HG02571 (cell line): ENCODE measurements at regions not wholly inside any gene's neighbourhood (a gene's known extent, or its start where the extent isn't known, plus 50 kb on each side); places are given as distances from the start of the nearest gene placed in this dataset.
"Not testable (repeated sequence)": the region's sequence is repeated elsewhere in the genome, so short reads cannot be mapped to it uniquely, and the experiment has no call there.

Experiments used
- ATAC-seq: cut with Tn5 transposase; IDR thresholded peaks from one replicate; pipeline ENCODE4 v1.9.1; 2021; ENCODE audit warnings: mild to moderate bottlenecking, moderate library complexity; ENCODE audit not compliant: unreplicated experiment

GRCh38 chr2:22037274-22037673 is 913.5 kb downstream of the TDRD15 start:
- no peak for ATAC-seq

GRCh38 chr2:22043784-22044183 is 920.0 kb downstream of the TDRD15 start:
- ATAC-seq, result no peak

GRCh38 chr2:22055784-22056620 is 932.2 kb downstream of the TDRD15 start:
- ATAC-seq, result no peak

- ATAC-seq, result no peak
These were observed 932.9 kb downstream of the TDRD15 start for GRCh38 chr2:22056621-22057132.

- no peak for ATAC-seq
These were observed 938.9 kb downstream of the TDRD15 start for GRCh38 chr2:22062679-22063078.

- no peak for ATAC-seq
These were observed 952.7 kb downstream of the TDRD15 start for GRCh38 chr2:22076454-22076853.

GRCh38 chr2:22078701-22079100 is 954.9 kb downstream of the TDRD15 start:
- no peak for ATAC-seq

- ATAC-seq, result no peak
These were observed 955.8 kb downstream of the TDRD15 start for GRCh38 chr2:22079583-22079982.

- ATAC-seq, result no peak
These were observed 963.0 kb downstream of the TDRD15 start for GRCh38 chr2:22086726-22087125.

GRCh38 chr2:22103617-22104016 is 979.8 kb downstream of the TDRD15 start:
- not testable (repeated sequence) for ATAC-seq

GRCh38 chr2:22110244-22110651 is 986.5 kb downstream of the TDRD15 start:
- no peak for ATAC-seq

- ATAC-seq, result no peak
These were observed 1000.2 kb downstream of the TDRD15 start for GRCh38 chr2:22124003-22124402.

GRCh38 chr2:22126106-22126505 is 1002.3 kb downstream of the TDRD15 start:
- no peak for ATAC-seq

- no peak for ATAC-seq
These were observed 1003.2 kb downstream of the TDRD15 start for GRCh38 chr2:22126978-22127377.

- no peak for ATAC-seq
These were observed 1010.7 kb downstream of the TDRD15 start for GRCh38 chr2:22134421-22134820.

- no peak for ATAC-seq
These were observed 1012.7 kb downstream of the TDRD15 start for GRCh38 chr2:22136446-22136845.

- no peak for ATAC-seq
These were observed 1020.1 kb downstream of the TDRD15 start for GRCh38 chr2:22143840-22144239.

GRCh38 chr2:22153931-22154613 is 1030.3 kb downstream of the TDRD15 start:
- ATAC-seq, result no peak

- not testable (repeated sequence) for ATAC-seq
These were observed 1032.9 kb downstream of the TDRD15 start for GRCh38 chr2:22156661-22157060.

GRCh38 chr2:22167256-22167655 is 1043.5 kb downstream of the TDRD15 start:
- no peak for ATAC-seq

- no peak for ATAC-seq
These were observed 1051.2 kb downstream of the TDRD15 start for GRCh38 chr2:22175003-22175402.

- ATAC-seq, result no peak
These were observed 1061.5 kb downstream of the TDRD15 start for GRCh38 chr2:22185251-22185650.
